ENCODE measurements at regions not wholly inside any gene's neighbourhood (a gene's known extent, or its start where the extent isn't known, plus 50 kb on each side); places are given as distances from the start of the nearest gene placed in this dataset.

- H3K4me2 ChIP-seq (replicated peaks; ENCODE audit: low read depth, low read length, poor library complexity, severe bottlenecking) = no peak overlapping the region
- ChIA-PET CTCF (no interaction called here), POLR2A (no interaction called here)
- no peak overlapping the region for H3K27ac ChIP-seq (ENCODE audit: low read length in 2 of 2)
- Mint-ChIP-seq H3K9me3 (ENCODE audit: insufficient read depth) (peaks cover 3% of the 10 kb centered on the region), H3K4me3 (no peak overlapping the region), H3K4me1 (no peaks in the 10 kb centered on the region), H3K27ac (no peak overlapping the region), H3K27me3 (peaks cover 24% of the 10 kb centered on the region)
- H3K27me3 ChIP-seq (replicated peaks in 1 of 4; ENCODE audit: control extremely low read depth in 1 of 4, control insufficient read depth in 3 of 4, insufficient read depth in 4 of 4, low read length in 3 of 4) = peaks cover 0 to 5% (median 0%) of the 10 kb centered on the region in 4 experiments
- WGBS (ENCODE audit: insufficient coverage) = 71% methylated on average over 8 of the region's 8 CpGs
- DNase-seq (no peak), ATAC-seq (ENCODE audit: low read depth) (no peak)
- no peak overlapping the region for H3K4me3 ChIP-seq (ENCODE audit: control extremely low read depth in 1 of 5, extremely low read depth in 1 of 5, insufficient read depth in 1 of 5, low read depth in 2 of 5, low read length in 4 of 5)
- H2AFZ ChIP-seq (ENCODE audit: insufficient read depth, low read depth, low read length, poor library complexity, severe bottlenecking) = no peak overlapping the region
- no peak overlapping the region for H3K9ac ChIP-seq (ENCODE audit: low read length)
- intact Hi-C loops (cut with micrococcal nuclease) = no loop called here
- TF ChIP-seq EZH2 (IDR thresholded peaks at IDR 0.05; ENCODE audit: borderline replicate concordance, insufficient read depth, low read depth, low read length, poor library complexity, severe bottlenecking) (no peak), CTCF (IDR thresholded peaks at IDR 0.05) (no peak)
- H3K4me1 ChIP-seq (ENCODE audit: control insufficient read depth in 2 of 2, insufficient read depth in 2 of 2, low read length in 2 of 2) = no peaks in the 10 kb centered on the region
- H4K20me1 ChIP-seq (ENCODE audit: control insufficient read depth, insufficient read depth, low read length, poor library complexity, severe bottlenecking) = no peaks in the 10 kb centered on the region
- H3K79me2 ChIP-seq (ENCODE audit: control insufficient read depth, insufficient read depth, low read length) = no peaks in the 10 kb centered on the region
- H3K9me3 ChIP-seq (ENCODE audit: control extremely low read depth in 1 of 3, control insufficient read depth in 2 of 3, insufficient read depth in 1 of 3, low read length in 2 of 3) = peaks cover 0 to 7% (median 0%) of the 10 kb centered on the region in 3 donors
- H3K36me3 ChIP-seq (replicated peaks in 1 of 2; ENCODE audit: control extremely low read depth in 1 of 2, control insufficient read depth in 1 of 2, extremely low read depth in 1 of 2, insufficient read depth in 2 of 2, low read length in 1 of 2) = no peaks in the 10 kb centered on the region
Measured at GRCh38 chr2:120401275-120402066, 55.5 kb downstream of the INHBB start.

- Mint-ChIP-seq H3K27ac (no peak overlapping the region), H3K27me3 (peaks cover 22% of the 10 kb centered on the region), H3K9me3 (ENCODE audit: insufficient read depth) (peaks cover 3% of the 10 kb centered on the region), H3K4me3 (no peak overlapping the region), H3K4me1 (no peaks in the 10 kb centered on the region)
- Histone ChIP-seq H3K9ac (ENCODE audit: low read length) (no peak overlapping the region), H3K4me3 (ENCODE audit: control extremely low read depth in 1 of 5, extremely low read depth in 1 of 5, insufficient read depth in 1 of 5, low read depth in 2 of 5, low read length in 4 of 5) (no peak overlapping the region), H3K4me2 (replicated peaks; ENCODE audit: low read depth, low read length, poor library complexity, severe bottlenecking) (no peak overlapping the region), H3K9me3 (ENCODE audit: control extremely low read depth in 1 of 3, control insufficient read depth in 2 of 3, insufficient read depth in 1 of 3, low read length in 2 of 3) (peaks cover 0 to 7% (median 0%) of the 10 kb centered on the region in 3 donors), H3K27me3 (replicated peaks in 1 of 4; ENCODE audit: control extremely low read depth in 1 of 4, control insufficient read depth in 3 of 4, insufficient read depth in 4 of 4, low read length in 3 of 4) (peaks cover 0 to 5% (median 0%) of the 10 kb centered on the region in 4 experiments), H3K4me1 (ENCODE audit: control insufficient read depth in 2 of 2, insufficient read depth in 2 of 2, low read length in 2 of 2) (no peaks in the 10 kb centered on the region), H3K79me2 (ENCODE audit: control insufficient read depth, insufficient read depth, low read length) (no peaks in the 10 kb centered on the region), H3K36me3 (replicated peaks in 1 of 2; ENCODE audit: control extremely low read depth in 1 of 2, control insufficient read depth in 1 of 2, extremely low read depth in 1 of 2, insufficient read depth in 2 of 2, low read length in 1 of 2) (no peaks in the 10 kb centered on the region), H2AFZ (ENCODE audit: insufficient read depth, low read depth, low read length, poor library complexity, severe bottlenecking) (no peak overlapping the region), H4K20me1 (ENCODE audit: control insufficient read depth, insufficient read depth, low read length, poor library complexity, severe bottlenecking) (no peaks in the 10 kb centered on the region), H3K27ac (ENCODE audit: low read length in 2 of 2) (no peak overlapping the region)
- TF ChIP-seq CTCF (IDR thresholded peaks at IDR 0.05) (no peak), EZH2 (IDR thresholded peaks at IDR 0.05; ENCODE audit: borderline replicate concordance, insufficient read depth, low read depth, low read length, poor library complexity, severe bottlenecking) (no peak)
- DNase-seq (no peak), ATAC-seq (ENCODE audit: low read depth) (no peak)
- CTCF ChIA-PET = no interaction called here
- 78% methylated on average over 2 of the region's 5 CpGs for WGBS (ENCODE audit: insufficient coverage)
- intact Hi-C loops (cut with micrococcal nuclease) = no loop called here
- POLR2A ChIA-PET = no interaction called here
Measured at GRCh38 chr2:120402067-120402433, 56.1 kb downstream of the INHBB start.

All from B cell (primary cell).